Liver (tissue), 8 donors: ENCODE measurements at regions not wholly inside any gene's neighbourhood (a gene's known extent, or its start where the extent isn't known, plus 50 kb on each side); places are given as distances from the start of the nearest gene placed in this dataset.

Source experiments
- DNase-seq: peaks from one replicate; pipeline ENCODE4 v3.0.0-alpha.2; 2017; ENCODE audit warnings: low spot score
- H3K27ac ChIP-seq, 2 donors: one replicate each; pipeline ENCODE4 v1.7.0; 2013; ENCODE audit warnings: inconsistent platforms in 2 of 2, low read length in 2 of 2, control low read depth in 1 of 2, low read depth in 1 of 2, mild to moderate bottlenecking in 1 of 2
- H3K27me3 ChIP-seq, 4 donors: one replicate each; pipeline versions ENCODE4 v1.6.1 to v1.7.0; 2013; ENCODE audit warnings: low read length in 3 of 4, inconsistent platforms in 1 of 4, mild to moderate bottlenecking in 1 of 4, moderate library complexity in 1 of 4; ENCODE audit not compliant: control insufficient read depth in 4 of 4, insufficient read depth in 4 of 4
- H3K36me3 ChIP-seq, 4 donors: one replicate each; pipeline versions ENCODE4 v1.6.1 to v1.7.0; 2013; ENCODE audit warnings: low read length in 3 of 4, mild to moderate bottlenecking in 3 of 4, low read depth in 1 of 4, moderate library complexity in 1 of 4; ENCODE audit not compliant: control insufficient read depth in 4 of 4, insufficient read depth in 3 of 4
- H3K4me1 ChIP-seq, 4 donors: one replicate each; pipeline versions ENCODE4 v1.6.1 to v1.7.0; 2013; ENCODE audit warnings: low read length in 3 of 4, mild to moderate bottlenecking in 3 of 4, moderate library complexity in 1 of 4; ENCODE audit not compliant: control insufficient read depth in 4 of 4, insufficient read depth in 4 of 4
- H3K4me3 ChIP-seq, 3 donors: one replicate each; pipeline versions ENCODE4 v1.6.1 to v1.7.0; 2013; ENCODE audit warnings: low read length in 3 of 3, control low read depth in 1 of 3, low read depth in 1 of 3, mild to moderate bottlenecking in 1 of 3
- H3K9ac ChIP-seq, 2 donors: one replicate each; pipeline ENCODE4 v1.7.0; 2013; ENCODE audit warnings: low read length in 2 of 2, mild to moderate bottlenecking in 2 of 2, moderate library complexity in 2 of 2, control low read depth in 1 of 2, low read depth in 1 of 2
- H3K9me3 ChIP-seq, 4 donors: one replicate each; pipeline versions ENCODE4 v1.6.1 to v1.7.0; 2013; ENCODE audit warnings: low read length in 3 of 4; ENCODE audit not compliant: control insufficient read depth in 4 of 4
- ATF3 ChIP-seq: IDR thresholded peaks from 2 replicates; pipeline ENCODE4 v1.6.1; 2016; ENCODE audit warnings: antibody characterized with exemption
- CTCF ChIP-seq: fragments of 150-350 bp; IDR thresholded peaks from 2 replicates; pipeline ENCODE4 v1.5.1; 2017; ENCODE audit warnings: improper control_type of control experiment, low read depth, low read length; ENCODE audit not compliant: missing input control
- EGR1 ChIP-seq, 2 donors: IDR thresholded peaks; 2 replicates each; pipeline ENCODE4 v1.6.1; 2016 to 2018; ENCODE audit warnings: antibody characterized with exemption in 2 of 2, low read depth in 2 of 2
- FOXA1 ChIP-seq: IDR thresholded peaks from 2 replicates; pipeline ENCODE4 v1.6.1; 2016; ENCODE audit warnings: antibody characterized with exemption
- GABPA ChIP-seq, 2 donors: IDR thresholded peaks in 1 of 2; conservative IDR thresholded peaks in 1 of 2; 2 replicates each; pipeline ENCODE4 v1.6.1; 2016; ENCODE audit warnings: antibody characterized with exemption in 2 of 2, mild to moderate bottlenecking in 1 of 2, moderate library complexity in 1 of 2
- HNF4A ChIP-seq, 2 donors: conservative IDR thresholded peaks; 2 replicates each; pipeline ENCODE4 v1.6.1; 2016; ENCODE audit warnings: antibody characterized with exemption in 2 of 2, mild to moderate bottlenecking in 2 of 2
- JUND ChIP-seq, 2 donors: IDR thresholded peaks; 2 replicates each; pipeline ENCODE4 v1.6.1; 2016; ENCODE audit warnings: antibody characterized with exemption in 2 of 2
- MAX ChIP-seq: IDR thresholded peaks from 2 replicates; pipeline ENCODE4 v1.6.1; 2016; ENCODE audit warnings: antibody characterized with exemption
- NR2F2 ChIP-seq: IDR thresholded peaks from 2 replicates; pipeline ENCODE4 v1.6.1; 2016; ENCODE audit warnings: antibody characterized with exemption
- RAD21 ChIP-seq, 2 donors: IDR thresholded peaks; 2 replicates each; pipeline ENCODE4 v1.6.1; 2016; ENCODE audit warnings: antibody characterized with exemption in 2 of 2, mild to moderate bottlenecking in 2 of 2
- REST ChIP-seq: IDR thresholded peaks from 2 replicates; pipeline ENCODE4 v1.6.1; 2016; ENCODE audit warnings: antibody characterized with exemption, mild to moderate bottlenecking
- TAF1 ChIP-seq: conservative IDR thresholded peaks from 2 replicates; pipeline ENCODE4 v1.6.1; 2016; ENCODE audit warnings: antibody characterized with exemption, mild to moderate bottlenecking
- YY1 ChIP-seq: IDR thresholded peaks from 2 replicates; pipeline ENCODE4 v1.6.1; 2016; ENCODE audit warnings: antibody characterized with exemption, mild to moderate bottlenecking
- ZBTB33 ChIP-seq: IDR thresholded peaks from 2 replicates; pipeline ENCODE4 v1.6.1; 2016; ENCODE audit warnings: antibody characterized with exemption
- WGBS: extraction: QIAGEN DNeasy Blood & Tissue Kit; methylation state at CpG from one replicate; pipeline ENCODE4 v1.1.7; 2013; 5-methylcytosine and 5-hydroxymethylcytosine counted together
- donor health status: healthy.
- donor health status: healthy.
- donor health status: healthy.
- donor health status: healthy.
- donor health status: healthy.

GRCh38 chr21:28516021-28516420 lies 476.7 kb downstream of the LTN1 start:
- no peaks in the 10 kb centered on the region for H3K9me3 ChIP-seq
- DNase-seq, result no peak
- 71% methylated on average over 1 of the region's 1 CpG for WGBS

GRCh38 chr21:28513428-28513827 lies 479.2 kb downstream of the LTN1 start:
- Histone ChIP-seq H3K27me3 (no peaks in the 10 kb centered on the region), H3K9me3 (no peaks in the 10 kb centered on the region), H3K4me3 (no peak overlapping the region), H3K4me1 (no peaks in the 10 kb centered on the region), H3K9ac (no peak overlapping the region), H3K36me3 (no peaks in the 10 kb centered on the region), H3K27ac (no peak overlapping the region)
- WGBS, result 66% methylated on average over 1 of the region's 1 CpG
- DNase-seq, result no peak
- TF ChIP-seq FOXA1, result no peak
- TF ChIP-seq RAD21 (IDR thresholded peaks at IDR 0.05), result no peak
- TF ChIP-seq REST, result no peak
- no peak for TF ChIP-seq YY1
- TF ChIP-seq TAF1, result no peak
- no peak for TF ChIP-seq CTCF
- TF ChIP-seq HNF4A (conservative IDR thresholded peaks at IDR 0.05), result no peak
- TF ChIP-seq NR2F2, result no peak
- no peak for TF ChIP-seq JUND (IDR thresholded peaks at IDR 0.05)
- TF ChIP-seq MAX, result no peak
- no peak for TF ChIP-seq ZBTB33

More at GRCh38 chr21:28516021-28516420, 476.7 kb downstream of the LTN1 start:
- no peak for TF ChIP-seq FOXA1
- TF ChIP-seq ZBTB33, result no peak
- TF ChIP-seq EGR1 (IDR thresholded peaks at IDR 0.05; ENCODE audit: low read depth in 2 of 2), result no peak
- no peak for TF ChIP-seq NR2F2
- no peak for TF ChIP-seq GABPA (IDR thresholded peaks at IDR 0.05 in 1 of 2, conservative IDR thresholded peaks at IDR 0.05 in 1 of 2)
- TF ChIP-seq ATF3, result no peak
- TF ChIP-seq JUND (IDR thresholded peaks at IDR 0.05), result no peak
- TF ChIP-seq CTCF, result no peak
- Histone ChIP-seq H3K4me3 (no peak overlapping the region), H3K36me3 (no peaks in the 10 kb centered on the region), H3K27me3 (no peaks in the 10 kb centered on the region), H3K9ac (no peak overlapping the region), H3K27ac (no peak overlapping the region), H3K4me1 (no peaks in the 10 kb centered on the region)
